Loucy (cell line): ENCODE measurements at regions not wholly inside any gene's neighbourhood (a gene's known extent, or its start where the extent isn't known, plus 50 kb on each side); places are given as distances from the start of the nearest gene placed in this dataset.

Experiments
- CTCF ChIP-seq: fragments of 200-600 bp; sonication (generic); conservative IDR thresholded peaks from 2 replicates; pipeline ENCODE4 v1.5.1; 2014; ENCODE audit warnings: mild to moderate bottlenecking, antibody characterized with exemption, low read length
- EZH2phosphoT487 ChIP-seq: fragments of 200-600 bp; IDR thresholded peaks from 2 replicates; pipeline ENCODE4 v1.6.1; 2018; ENCODE audit warnings: antibody characterized with exemption, mild to moderate bottlenecking, moderate library complexity, borderline replicate concordance

- TF ChIP-seq EZH2phosphoT487 = no peak
- no peak for TF ChIP-seq CTCF
Measured at GRCh38 chrX:6986915-6987314, 160.6 kb upstream of the STS start.
